GM12878 (cell line): ENCODE measurements at regions not wholly inside any gene's neighbourhood (a gene's known extent, or its start where the extent isn't known, plus 50 kb on each side); places are given as distances from the start of the nearest gene placed in this dataset.

Source experiments
- ATAC-seq: fragments of 200-7000 bp; cut with Tn5 transposase; 3 replicates; pipeline ENCODE4 v1.9.1; 2020; ENCODE audit warnings: mild to moderate bottlenecking, moderate library complexity
- BruUV-seq: library from RNA; stranded (reverse); fragments of 400-500 nt; replicated peaks from 2 replicates; lab custom pipeline; 2021; lab: Mats Ljungman, UMichigan
- CTCF ChIA-PET: fragments of 300-600 bp; sonication (Branson Sonifier 250); formaldehyde crosslinking; extraction: SDS; loops from one replicate; lab custom pipeline; 2021; ENCODE audit warnings: inconsistent platforms; lab: Yijun Ruan, JAX
- POLR2A ChIA-PET: fragments of 350-600 bp; formaldehyde crosslinking; extraction: SDS; loops from one replicate; lab custom pipeline; 2021; ENCODE audit warnings: inconsistent platforms; lab: Charles Lee
- RAD21 ChIA-PET: fragments of 300-600 bp; sonication (Branson Sonifier 250); formaldehyde crosslinking; loops from one replicate; lab custom pipeline; 2023; ENCODE audit warnings: antibody characterized with exemption; ENCODE audit not compliant: unreplicated experiment; lab: Charles Lee
- SMC1A ChIA-PET: fragments of 300-600 bp; sonication (Branson Sonifier 250); formaldehyde crosslinking; loops from one replicate; lab custom pipeline; 2023; ENCODE audit not compliant: unreplicated experiment, uncharacterized antibody; lab: Charles Lee
- DNase-seq: peaks from one replicate; pipeline ENCODE4 v3.0.0-alpha.2; 2011; ENCODE audit warnings: low read depth, low spot score
- FAIRE-seq: peaks from 3 replicates; lab custom pipeline; 2011; peaks lifted over from hg19 to GRCh38; lab: Jason Lieb, UNC
- H2AFZ ChIP-seq: 2 replicates; pipeline ENCODE4 v1.6.0; 2011; ENCODE audit warnings: low read depth, low read length, control low read depth; ENCODE audit not compliant: control insufficient read depth
- H3K27ac ChIP-seq: 2 replicates; pipeline ENCODE4 v1.5.1; 2011; ENCODE audit warnings: control low read depth; ENCODE audit not compliant: control insufficient read depth, insufficient read depth
- H3K27me3 ChIP-seq, 2 experiments: replicated peaks in 1 of 2; 2 replicates each; pipeline versions ENCODE4 v1.6.0 to v1.6.1; 2011; ENCODE audit warnings: low read length in 1 of 2; ENCODE audit not compliant: control insufficient read depth in 2 of 2, insufficient read depth in 2 of 2
- H3K36me3 ChIP-seq, 2 experiments: 2 replicates each; pipeline ENCODE4 v1.5.1; 2011; ENCODE audit warnings: low read length in 1 of 2; ENCODE audit not compliant: control insufficient read depth in 2 of 2, insufficient read depth in 2 of 2
- H3K4me1 ChIP-seq: 2 replicates; pipeline ENCODE4 v1.6.1; 2011; ENCODE audit warnings: mild to moderate bottlenecking, low read length, moderate library complexity, mixed read lengths; ENCODE audit not compliant: control insufficient read depth, insufficient read depth
- H3K4me2 ChIP-seq: 2 replicates; pipeline ENCODE4 v1.6.0; 2011; ENCODE audit warnings: control low read depth; ENCODE audit not compliant: control insufficient read depth, insufficient read depth
- H3K4me3 ChIP-seq: fragments of 200-600 bp; sonication (generic); 2 replicates; pipeline ENCODE4 v1.5.1; 2016
- H3K79me2 ChIP-seq: 2 replicates; pipeline ENCODE4 v1.6.0; 2011; ENCODE audit warnings: low read length; ENCODE audit not compliant: control insufficient read depth, insufficient read depth
- H3K9ac ChIP-seq: 2 replicates; pipeline ENCODE4 v1.8.0; 2011; ENCODE audit warnings: low read length, control low read depth, mixed read lengths; ENCODE audit not compliant: control insufficient read depth, insufficient read depth
- H3K9me3 ChIP-seq: replicated peaks from 3 replicates; pipeline ENCODE4 v1.5.1; 2011; ENCODE audit warnings: mild to moderate bottlenecking, low read length; ENCODE audit not compliant: control insufficient read depth, insufficient read depth
- H4K20me1 ChIP-seq: 2 replicates; pipeline ENCODE4 v1.6.0; 2011; ENCODE audit not compliant: control insufficient read depth, insufficient read depth
- BHLHE40 ChIP-seq, 2 experiments: fragments of 450-650 bp in 1 of 2; IDR thresholded peaks; 2 replicates each; pipeline ENCODE4 v1.6.1; 2011 to 2017; ENCODE audit warnings: low read depth in 2 of 2, borderline replicate concordance in 1 of 2, improper control_type of control experiment in 1 of 2, low read length in 1 of 2, mild to moderate bottlenecking in 1 of 2
- BMI1 ChIP-seq: fragments of 450-650 bp; IDR thresholded peaks from 2 replicates; pipeline ENCODE4 v1.6.1; 2016; ENCODE audit warnings: mild to moderate bottlenecking, moderate library complexity, borderline replicate concordance
- CREM ChIP-seq: IDR thresholded peaks from 2 replicates; pipeline ENCODE4 v1.6.1; 2014; ENCODE audit warnings: antibody characterized with exemption, low read depth
- FOXK2 ChIP-seq: fragments of 450-650 bp; IDR thresholded peaks from 2 replicates; pipeline ENCODE4 v1.6.1; 2017; ENCODE audit warnings: mild to moderate bottlenecking, moderate library complexity
- HCFC1 ChIP-seq: fragments of 150-350 bp; IDR thresholded peaks from 2 replicates; pipeline ENCODE4 v1.6.1; 2014; ENCODE audit warnings: low read length
- IRF3 ChIP-seq: fragments of 450-650 bp; IDR thresholded peaks from 2 replicates; pipeline ENCODE4 v1.6.1; 2014; ENCODE audit warnings: mild to moderate bottlenecking
- KLF5 ChIP-seq: fragments of 450-650 bp; IDR thresholded peaks from 2 replicates; pipeline ENCODE4 v1.6.1; 2014; ENCODE audit warnings: mild to moderate bottlenecking; ENCODE audit not compliant: partially characterized antibody
- NFXL1 ChIP-seq: fragments of 450-650 bp; IDR thresholded peaks from 2 replicates; pipeline ENCODE4 v1.6.1; 2017; ENCODE audit warnings: antibody characterized with exemption, mild to moderate bottlenecking, borderline replicate concordance
- SRF ChIP-seq, 2 experiments: IDR thresholded peaks; 2 replicates each; pipeline ENCODE4 v1.6.1; 2011; ENCODE audit warnings: low read depth in 2 of 2, low read length in 2 of 2, mild to moderate bottlenecking in 1 of 2, moderate library complexity in 1 of 2
- WGBS: methylation state at CpG from one replicate; pipeline ENCODE4 v1.1.6; 2016; ENCODE audit warnings: low lambda C conversion rate; ENCODE audit not compliant: insufficient replicate concordance, insufficient coverage; ENCODE audit errors: missing lambda C conversion rate; 5-methylcytosine and 5-hydroxymethylcytosine counted together
- in situ Hi-C: fragments of 300-500 bp; cut with MboI; formaldehyde crosslinking; loops from 9 replicates; pipeline ENCODE4 v1.14.3; 2018; ENCODE audit warnings: mixed read lengths
- intact Hi-C: fragments of 100-400 bp; cut with micrococcal nuclease; formaldehyde crosslinking; loops from one replicate; pipeline ENCODE4 v1.14.2; 2022; ENCODE audit not compliant: unreplicated experiment
- TF ChIP-seq, protein P1 (sequence below): IDR thresholded peaks from 2 replicates; pipeline ENCODE4 v1.6.1; 2012; ENCODE audit warnings: low read depth, low read length, improper control_type of control experiment
- TF ChIP-seq, protein P2 (sequence below): fragments of 450-650 bp; formaldehyde crosslinking; IDR thresholded peaks from 2 replicates; pipeline ENCODE4 v1.4.0; 2020; ENCODE audit warnings: mild to moderate bottlenecking, moderate library complexity
- TF ChIP-seq, protein P3 (sequence below): IDR thresholded peaks from 2 replicates; pipeline ENCODE4 v1.6.1; 2011; ENCODE audit warnings: low read depth, low read length, improper control_type of control experiment, borderline replicate concordance

- no peak overlapping the region for H3K27ac ChIP-seq
- no peak for DNase-seq
- TF ChIP-seq HCFC1 (no peak), KLF5 (no peak), FOXK2 (no peak), IRF3 (no peak), CREM (no peak), BHLHE40 (IDR thresholded peaks at IDR 0.05; ENCODE audit: borderline replicate concordance in 1 of 2, low read depth in 2 of 2, low read length in 1 of 2) (no peak), SRF (IDR thresholded peaks at IDR 0.05; ENCODE audit: low read depth in 2 of 2, low read length in 2 of 2) (no peak), NFXL1 (no peak), BMI1 (no peak)
- TF ChIP-seq, protein P1, sequence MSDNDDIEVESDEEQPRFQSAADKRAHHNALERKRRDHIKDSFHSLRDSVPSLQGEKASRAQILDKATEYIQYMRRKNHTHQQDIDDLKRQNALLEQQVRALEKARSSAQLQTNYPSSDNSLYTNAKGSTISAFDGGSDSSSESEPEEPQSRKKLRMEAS = no peak
- TF ChIP-seq, protein P2, sequence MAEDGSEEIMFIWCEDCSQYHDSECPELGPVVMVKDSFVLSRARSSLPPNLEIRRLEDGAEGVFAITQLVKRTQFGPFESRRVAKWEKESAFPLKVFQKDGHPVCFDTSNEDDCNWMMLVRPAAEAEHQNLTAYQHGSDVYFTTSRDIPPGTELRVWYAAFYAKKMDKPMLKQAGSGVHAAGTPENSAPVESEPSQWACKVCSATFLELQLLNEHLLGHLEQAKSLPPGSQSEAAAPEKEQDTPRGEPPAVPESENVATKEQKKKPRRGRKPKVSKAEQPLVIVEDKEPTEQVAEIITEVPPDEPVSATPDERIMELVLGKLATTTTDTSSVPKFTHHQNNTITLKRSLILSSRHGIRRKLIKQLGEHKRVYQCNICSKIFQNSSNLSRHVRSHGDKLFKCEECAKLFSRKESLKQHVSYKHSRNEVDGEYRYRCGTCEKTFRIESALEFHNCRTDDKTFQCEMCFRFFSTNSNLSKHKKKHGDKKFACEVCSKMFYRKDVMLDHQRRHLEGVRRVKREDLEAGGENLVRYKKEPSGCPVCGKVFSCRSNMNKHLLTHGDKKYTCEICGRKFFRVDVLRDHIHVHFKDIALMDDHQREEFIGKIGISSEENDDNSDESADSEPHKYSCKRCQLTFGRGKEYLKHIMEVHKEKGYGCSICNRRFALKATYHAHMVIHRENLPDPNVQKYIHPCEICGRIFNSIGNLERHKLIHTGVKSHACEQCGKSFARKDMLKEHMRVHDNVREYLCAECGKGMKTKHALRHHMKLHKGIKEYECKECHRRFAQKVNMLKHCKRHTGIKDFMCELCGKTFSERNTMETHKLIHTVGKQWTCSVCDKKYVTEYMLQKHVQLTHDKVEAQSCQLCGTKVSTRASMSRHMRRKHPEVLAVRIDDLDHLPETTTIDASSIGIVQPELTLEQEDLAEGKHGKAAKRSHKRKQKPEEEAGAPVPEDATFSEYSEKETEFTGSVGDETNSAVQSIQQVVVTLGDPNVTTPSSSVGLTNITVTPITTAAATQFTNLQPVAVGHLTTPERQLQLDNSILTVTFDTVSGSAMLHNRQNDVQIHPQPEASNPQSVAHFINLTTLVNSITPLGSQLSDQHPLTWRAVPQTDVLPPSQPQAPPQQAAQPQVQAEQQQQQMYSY (CRISPR knock-in tag) = no peak
- TF ChIP-seq, protein P3, sequence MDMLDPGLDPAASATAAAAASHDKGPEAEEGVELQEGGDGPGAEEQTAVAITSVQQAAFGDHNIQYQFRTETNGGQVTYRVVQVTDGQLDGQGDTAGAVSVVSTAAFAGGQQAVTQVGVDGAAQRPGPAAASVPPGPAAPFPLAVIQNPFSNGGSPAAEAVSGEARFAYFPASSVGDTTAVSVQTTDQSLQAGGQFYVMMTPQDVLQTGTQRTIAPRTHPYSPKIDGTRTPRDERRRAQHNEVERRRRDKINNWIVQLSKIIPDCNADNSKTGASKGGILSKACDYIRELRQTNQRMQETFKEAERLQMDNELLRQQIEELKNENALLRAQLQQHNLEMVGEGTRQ = no peak
- H4K20me1 ChIP-seq = no peaks in the 10 kb centered on the region
- no peaks in the 10 kb centered on the region for H3K9me3 ChIP-seq
- no TSS peak for BruUV-seq
- 36% methylated on average over 5 of the region's 5 CpGs for WGBS
- no peaks in the 10 kb centered on the region for H3K27me3 ChIP-seq
- no peaks in the 10 kb centered on the region for H3K79me2 ChIP-seq
- no peak for ATAC-seq
- H3K9ac ChIP-seq = no peak overlapping the region
- no peaks in the 10 kb centered on the region for H3K36me3 ChIP-seq
- ChIA-PET POLR2A (no interaction called here), CTCF (interaction anchor here (0.6 to 1.4 kb wide), 2 partner anchors 791 to 1028 kb away, joined by 3 to 4 read pairs; no protein-coding TSS in a partner anchor), RAD21 (no interaction called here), SMC1A (interaction anchor here (1.0 kb wide), 1 partner anchor 9 kb away, joined by 3 read pairs; no protein-coding TSS in a partner anchor)
- FAIRE-seq = no peak
- in situ Hi-C loops (loop anchor here (25.0 kb wide), 1 partner anchor 788 kb away; the partner anchor contains the start of gene KLF4), intact Hi-C loops (no loop called here)
- no peak overlapping the region for H3K4me3 ChIP-seq
- H3K4me1 ChIP-seq = no peaks in the 10 kb centered on the region
- no peak overlapping the region for H2AFZ ChIP-seq
- no peak overlapping the region for H3K4me2 ChIP-seq
These were observed 580.8 kb downstream of the ACTL7B start for GRCh38 chr9:108274971-108275370.
